HG03439 (cell line): ENCODE measurements at regions not wholly inside any gene's neighbourhood (a gene's known extent, or its start where the extent isn't known, plus 50 kb on each side); places are given as distances from the start of the nearest gene placed in this dataset.

ENCODE experiments used
- ATAC-seq: cut with Tn5 transposase; IDR thresholded peaks from one replicate; pipeline ENCODE4 v1.9.1; 2021; ENCODE audit warnings: mild to moderate bottlenecking, moderate library complexity; ENCODE audit not compliant: unreplicated experiment

- ATAC-seq: no peak
Measured at GRCh38 chr12:98053202-98053601, 462.2 kb upstream of the TMPO start.

GRCh38 chr12:98057701-98058100 is 457.7 kb upstream of the TMPO start:
- no peak for ATAC-seq

DNA sequence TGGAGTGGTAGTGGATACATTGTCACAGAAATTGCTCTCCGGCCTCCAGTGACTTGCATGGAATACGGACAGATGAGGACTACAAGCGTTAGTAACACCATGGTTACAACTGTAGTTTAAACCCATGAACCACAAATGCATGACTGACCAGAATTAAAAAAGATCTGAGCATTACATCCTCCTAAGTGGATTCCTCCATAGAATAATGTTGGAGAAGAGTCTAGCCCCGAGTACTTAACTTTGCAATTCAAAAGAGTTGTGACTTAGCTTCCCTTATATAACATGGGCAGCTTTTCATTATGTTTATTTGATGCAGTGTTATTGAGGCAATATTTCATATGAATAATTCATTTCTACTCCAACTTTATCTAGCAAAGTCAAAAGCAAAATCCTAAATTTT is 457.2 kb upstream of the TMPO start:
- ATAC-seq: no peak

- ATAC-seq: no peak
Measured at GRCh38 chr12:98058838-98059237, 456.6 kb upstream of the TMPO start.

DNA sequence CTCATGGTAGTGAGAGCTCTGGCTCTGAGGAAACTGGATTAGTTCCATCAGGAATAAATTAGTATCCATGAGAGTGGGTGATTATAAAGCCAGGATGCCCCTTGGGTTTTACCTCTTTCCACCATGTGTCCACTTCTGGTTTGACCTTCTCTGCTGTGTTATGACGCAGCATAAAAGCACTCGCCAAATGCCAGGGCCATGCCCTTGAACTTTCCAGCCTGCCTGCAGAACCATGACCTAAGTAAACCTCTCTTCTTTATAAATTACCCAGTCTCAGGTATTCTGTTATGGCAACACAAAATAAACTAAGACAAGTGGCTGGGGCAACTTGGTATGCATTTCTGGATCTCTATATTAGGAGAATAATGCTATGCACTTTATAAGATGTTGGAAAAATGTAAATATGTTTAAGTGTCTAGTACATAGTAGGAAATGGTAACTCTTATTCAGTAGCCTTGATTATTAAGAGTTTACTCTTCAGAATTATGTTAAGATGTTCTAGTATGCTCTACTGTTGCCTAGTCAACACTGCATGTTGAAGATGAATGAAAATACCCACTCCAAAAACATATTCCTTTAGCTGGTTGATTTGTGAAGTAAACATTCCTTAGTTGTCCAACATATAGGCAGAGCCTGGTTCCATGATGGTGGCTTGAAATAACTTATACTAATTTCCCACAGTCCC is 455.6 kb upstream of the TMPO start:
- ATAC-seq: no peak

DNA sequence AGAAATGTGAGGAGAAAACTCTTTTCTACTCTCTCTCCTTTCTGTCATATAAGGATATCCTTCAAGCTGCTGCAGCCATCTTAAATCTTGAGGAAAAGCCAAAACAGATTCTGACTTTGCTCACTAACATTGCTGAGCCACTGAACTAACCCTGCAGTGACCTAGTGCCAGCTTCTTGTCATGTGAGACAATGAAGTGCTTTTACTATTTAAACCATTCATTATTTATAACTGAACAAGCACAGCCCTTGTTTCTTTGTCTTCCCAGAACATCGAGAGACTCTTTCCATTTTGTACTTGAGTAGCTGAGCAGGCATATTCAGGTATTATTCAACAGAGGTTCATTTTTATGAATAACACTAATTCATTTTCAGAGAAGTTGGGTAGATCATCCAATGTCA is 455.0 kb upstream of the TMPO start:
- no peak for ATAC-seq

- ATAC-seq: no peak
Measured at GRCh38 chr12:98062464-98063245, 452.7 kb upstream of the TMPO start.

GRCh38 chr12:98064501-98064900 is 450.9 kb upstream of the TMPO start:
- no peak for ATAC-seq

DNA sequence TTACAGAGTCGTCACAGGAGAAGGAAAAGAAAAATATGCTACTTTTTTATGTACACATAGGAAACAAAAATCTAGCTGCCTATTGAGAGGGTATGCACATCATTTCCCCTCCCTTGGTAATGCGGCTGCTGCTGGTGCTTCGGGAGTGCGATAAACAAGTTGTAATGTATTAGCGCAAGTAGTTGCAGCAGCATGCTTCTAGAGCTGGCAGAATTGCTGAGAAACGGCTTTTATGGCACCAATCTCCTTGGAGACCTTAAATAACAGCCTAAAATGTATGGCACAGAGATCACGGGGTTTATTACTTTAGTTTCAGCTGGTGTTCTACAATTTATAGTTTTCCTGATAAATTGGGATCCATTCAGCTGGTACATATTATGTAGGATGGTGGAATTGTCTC is 447.6 kb upstream of the TMPO start:
- no peak for ATAC-seq

DNA sequence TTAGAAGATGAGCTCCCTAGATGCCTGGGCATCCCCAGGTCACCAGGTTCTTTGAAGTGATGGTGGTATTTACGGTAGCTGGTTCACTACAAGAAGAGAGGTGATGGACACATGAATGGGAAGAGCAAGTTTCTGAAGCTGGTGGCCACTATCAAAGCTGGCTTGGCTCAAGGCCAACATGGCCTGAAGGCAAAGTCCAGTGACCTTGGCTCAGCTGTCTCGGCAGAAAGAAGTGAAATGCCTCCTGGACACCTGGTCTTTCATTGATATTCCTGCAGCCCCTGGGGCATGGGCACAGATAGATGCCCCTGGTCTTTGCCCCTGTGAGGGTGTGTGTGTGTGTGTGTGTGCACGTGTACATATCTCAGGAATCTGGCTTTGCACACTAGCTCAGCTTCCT is 441.8 kb upstream of the TMPO start:
- ATAC-seq: no peak

DNA sequence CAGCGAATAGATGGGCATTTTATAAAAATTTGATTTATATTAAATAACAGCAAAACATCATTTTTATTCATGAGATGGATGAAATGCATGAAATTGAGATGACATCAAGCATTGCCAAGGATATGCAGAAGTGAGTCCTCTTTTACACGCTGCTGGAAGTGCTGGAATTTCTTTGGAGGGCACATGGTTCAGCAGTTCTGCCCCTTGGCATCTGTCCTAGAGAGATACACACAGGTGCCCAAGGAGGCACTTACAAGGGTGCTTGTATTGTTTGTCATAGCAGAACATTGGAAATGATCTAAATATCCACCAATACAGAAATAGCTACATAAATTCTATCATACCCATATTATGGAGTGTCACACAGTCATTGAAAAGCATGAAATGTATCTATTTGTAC is 441.1 kb upstream of the TMPO start:
- no peak for ATAC-seq

- ATAC-seq: no peak
Measured at GRCh38 chr12:98084391-98084790, 431.0 kb upstream of the TMPO start.

DNA sequence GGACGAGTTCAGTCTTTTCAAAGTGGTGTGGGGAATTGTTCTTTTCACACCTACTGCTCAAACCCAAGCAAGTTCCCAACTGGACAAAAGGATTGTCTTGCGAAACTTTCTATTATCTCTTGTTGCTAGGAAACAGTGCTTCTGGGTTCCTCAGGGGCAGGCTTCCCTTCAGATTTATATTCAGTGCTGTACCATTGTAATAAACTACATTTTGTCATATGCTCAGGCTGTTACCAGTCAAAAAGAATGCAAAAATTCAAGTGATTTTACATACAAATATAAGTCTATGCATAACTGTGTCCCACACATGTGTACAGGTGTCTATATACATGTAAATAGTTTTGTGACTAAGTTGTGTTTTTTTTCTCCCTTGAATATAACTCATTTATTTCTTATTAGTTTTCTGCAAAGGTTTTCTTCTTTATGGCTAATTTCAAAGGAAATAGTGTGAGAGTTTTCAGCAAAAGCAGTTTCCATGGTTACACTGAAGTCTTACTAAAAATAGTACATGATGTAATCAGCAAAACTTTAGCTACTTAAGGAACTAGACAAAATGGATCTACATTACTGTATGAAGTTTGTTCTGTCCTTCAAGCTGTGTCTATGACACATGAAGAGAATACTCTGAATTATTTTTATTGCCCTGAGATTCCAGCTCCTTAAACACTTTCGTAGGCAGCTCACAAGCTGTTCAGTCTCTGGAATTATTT is 430.2 kb upstream of the TMPO start:
- no peak for ATAC-seq

GRCh38 chr12:98090731-98091130 is 424.7 kb upstream of the TMPO start:
- ATAC-seq: no peak

GRCh38 chr12:98096436-98096835 is 419.0 kb upstream of the TMPO start:
- ATAC-seq: no peak

GRCh38 chr12:98106031-98106683 is 409.2 kb upstream of the TMPO start:
- no peak for ATAC-seq

- ATAC-seq: no peak
Measured at GRCh38 chr12:98109266-98109665, 406.1 kb upstream of the TMPO start.

DNA sequence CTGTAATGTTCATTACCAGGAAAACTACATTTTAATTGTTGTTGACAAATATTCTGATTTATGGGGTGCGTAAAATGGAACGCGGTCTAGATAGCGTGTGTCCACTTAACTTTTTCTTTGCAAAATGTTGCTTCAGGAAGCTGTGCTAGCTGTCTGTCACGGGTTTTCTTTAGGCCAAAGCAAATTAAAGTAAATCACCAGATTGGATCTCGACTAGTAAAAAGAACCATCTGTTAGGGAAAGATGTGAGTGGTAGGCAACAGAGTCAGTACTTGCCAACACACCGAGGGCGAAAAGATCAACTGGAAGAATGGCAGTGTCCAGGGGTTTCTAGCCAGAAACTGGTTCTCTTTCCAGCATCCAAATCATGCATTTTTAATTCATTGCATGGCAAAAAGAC is 404.9 kb upstream of the TMPO start:
- ATAC-seq: no peak

GRCh38 chr12:98113548-98113947 is 401.8 kb upstream of the TMPO start:
- ATAC-seq: no peak

DNA sequence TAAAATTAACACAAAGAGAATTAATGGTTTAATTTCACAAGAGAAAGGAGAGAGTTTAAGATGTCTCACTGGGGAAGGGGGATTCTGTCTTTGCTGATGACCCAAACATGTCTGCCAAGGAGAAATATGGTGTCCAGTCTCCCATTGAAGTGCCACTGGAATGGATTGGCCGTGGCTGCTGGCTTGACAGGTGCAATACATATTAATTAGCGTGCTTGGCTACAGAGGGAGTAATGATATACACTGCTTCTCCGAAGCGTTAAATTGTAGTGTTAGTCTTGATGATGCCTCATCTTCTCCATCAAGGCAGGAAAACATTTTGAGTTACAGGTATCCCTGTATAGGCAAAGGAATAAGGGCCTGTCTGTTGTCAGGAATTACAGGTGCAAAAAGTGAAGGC is 393.4 kb upstream of the TMPO start:
- no peak for ATAC-seq

DNA sequence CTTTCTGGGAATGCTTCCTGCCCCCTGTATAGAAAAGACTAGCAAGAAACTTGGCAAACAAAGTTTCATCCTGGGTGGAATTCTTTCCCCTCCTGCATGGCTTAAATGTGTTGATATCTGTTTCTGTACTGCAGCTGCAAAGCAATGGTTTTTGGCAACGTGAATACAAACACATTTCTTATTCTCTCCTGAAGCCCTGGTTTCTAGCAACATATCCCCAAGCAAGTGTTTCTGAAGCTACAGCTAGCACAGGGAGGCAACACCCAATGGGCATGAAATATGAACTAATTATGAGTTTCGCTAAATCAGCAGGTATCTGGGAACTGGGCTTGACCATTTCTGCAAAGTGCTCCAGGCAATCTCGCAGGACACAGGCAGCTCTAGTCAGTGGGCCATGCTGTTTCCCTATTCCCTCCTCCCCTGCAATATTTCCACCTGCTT is 392.3 kb upstream of the TMPO start:
- ATAC-seq: no peak
